ENCODE measurements at regions not wholly inside any gene's neighbourhood (a gene's known extent, or its start where the extent isn't known, plus 50 kb on each side); places are given as distances from the start of the nearest gene placed in this dataset.

DNA sequence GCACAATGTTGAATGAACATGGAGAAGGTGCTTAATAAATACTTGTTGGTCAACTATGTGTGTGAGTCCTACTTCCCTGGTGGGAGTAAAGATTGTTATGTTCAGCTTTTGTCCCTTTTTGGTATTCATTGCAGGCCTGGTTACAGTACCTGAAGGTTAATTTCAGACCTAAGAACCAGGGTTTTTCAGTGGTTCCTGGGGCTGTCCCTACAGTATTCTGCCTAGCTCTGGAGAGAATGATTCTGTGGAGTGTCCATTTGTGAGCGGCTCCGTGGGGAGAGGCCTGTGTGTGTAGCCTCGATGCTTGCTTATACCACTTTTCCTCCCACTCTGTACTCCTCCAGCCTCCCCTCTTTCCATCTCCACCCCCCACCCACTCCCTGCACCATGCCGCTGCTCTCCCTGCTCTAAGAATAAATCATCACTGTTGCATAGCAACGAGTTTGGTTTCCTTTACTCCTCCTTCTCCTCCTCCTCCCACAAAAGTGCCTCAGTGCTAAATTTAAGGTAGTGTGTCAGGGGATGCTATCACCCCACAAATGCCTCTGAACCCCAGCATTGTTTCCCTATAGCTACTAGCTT lies 150.6 kb upstream of the ROPN1 start:
- Histone ChIP-seq H3K4me1 (ENCODE audit: control insufficient read depth, low read length) (no peaks in the 10 kb centered on the region), H3K79me2 (ENCODE audit: control insufficient read depth, low read length) (no peaks in the 10 kb centered on the region), H3K9me3 (ENCODE audit: control insufficient read depth, insufficient read depth, low read length) (no peaks in the 10 kb centered on the region), H4K20me1 (ENCODE audit: control insufficient read depth, insufficient read depth, low read depth, low read length) (no peaks in the 10 kb centered on the region), H3K27me3 (ENCODE audit: control insufficient read depth, low read length) (no peaks in the 10 kb centered on the region), H3K36me3 (ENCODE audit: control insufficient read depth, low read length) (no peaks in the 10 kb centered on the region), H3K4me3 (ENCODE audit: low read length) (no peak overlapping the region), H3K9me2 (replicated peaks; ENCODE audit: control insufficient read depth, low read length) (no peaks in the 10 kb centered on the region), H3K27ac (ENCODE audit: low read depth, low read length) (no peak overlapping the region), H3K4me2 (ENCODE audit: low read length) (no peak overlapping the region), H3F3A (ENCODE audit: control insufficient read depth, insufficient read depth) (no peaks in the 10 kb centered on the region)
- TF ChIP-seq, protein P1, sequence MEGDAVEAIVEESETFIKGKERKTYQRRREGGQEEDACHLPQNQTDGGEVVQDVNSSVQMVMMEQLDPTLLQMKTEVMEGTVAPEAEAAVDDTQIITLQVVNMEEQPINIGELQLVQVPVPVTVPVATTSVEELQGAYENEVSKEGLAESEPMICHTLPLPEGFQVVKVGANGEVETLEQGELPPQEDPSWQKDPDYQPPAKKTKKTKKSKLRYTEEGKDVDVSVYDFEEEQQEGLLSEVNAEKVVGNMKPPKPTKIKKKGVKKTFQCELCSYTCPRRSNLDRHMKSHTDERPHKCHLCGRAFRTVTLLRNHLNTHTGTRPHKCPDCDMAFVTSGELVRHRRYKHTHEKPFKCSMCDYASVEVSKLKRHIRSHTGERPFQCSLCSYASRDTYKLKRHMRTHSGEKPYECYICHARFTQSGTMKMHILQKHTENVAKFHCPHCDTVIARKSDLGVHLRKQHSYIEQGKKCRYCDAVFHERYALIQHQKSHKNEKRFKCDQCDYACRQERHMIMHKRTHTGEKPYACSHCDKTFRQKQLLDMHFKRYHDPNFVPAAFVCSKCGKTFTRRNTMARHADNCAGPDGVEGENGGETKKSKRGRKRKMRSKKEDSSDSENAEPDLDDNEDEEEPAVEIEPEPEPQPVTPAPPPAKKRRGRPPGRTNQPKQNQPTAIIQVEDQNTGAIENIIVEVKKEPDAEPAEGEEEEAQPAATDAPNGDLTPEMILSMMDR (IDR thresholded peaks at IDR 0.05; ENCODE audit: low read depth, low read length, poor library complexity, severe bottlenecking) = no peak
- no peak for TF ChIP-seq EZH2phosphoT487 (IDR thresholded peaks at IDR 0.05; ENCODE audit: borderline replicate concordance, low read length)

- TF ChIP-seq, protein P1 (IDR thresholded peaks at IDR 0.05; ENCODE audit: low read depth, low read length, poor library complexity, severe bottlenecking) = no peak
- no peak for TF ChIP-seq EZH2phosphoT487 (IDR thresholded peaks at IDR 0.05; ENCODE audit: borderline replicate concordance, low read length)
- no peaks in the 10 kb centered on the region for H3K27me3 ChIP-seq (ENCODE audit: control insufficient read depth, low read length)
- H3K4me1 ChIP-seq (ENCODE audit: control insufficient read depth, low read length) = no peaks in the 10 kb centered on the region
- H3K36me3 ChIP-seq (ENCODE audit: control insufficient read depth, low read length) = no peaks in the 10 kb centered on the region
- no peaks in the 10 kb centered on the region for H3K79me2 ChIP-seq (ENCODE audit: control insufficient read depth, low read length)
- H3K27ac ChIP-seq (ENCODE audit: low read depth, low read length) = no peak overlapping the region
- H3K9me2 ChIP-seq (replicated peaks; ENCODE audit: control insufficient read depth, low read length) = no peaks in the 10 kb centered on the region
- H4K20me1 ChIP-seq (ENCODE audit: control insufficient read depth, insufficient read depth, low read depth, low read length) = no peaks in the 10 kb centered on the region
- H3K4me2 ChIP-seq (ENCODE audit: low read length) = no peak overlapping the region
- no peaks in the 10 kb centered on the region for H3K9me3 ChIP-seq (ENCODE audit: control insufficient read depth, insufficient read depth, low read length)
- no peak overlapping the region for H3K4me3 ChIP-seq (ENCODE audit: low read length)
- H3F3A ChIP-seq (ENCODE audit: control insufficient read depth, insufficient read depth) = no peaks in the 10 kb centered on the region
Measured at GRCh38 chr3:124143047-124143446, 151.1 kb upstream of the ROPN1 start.

- Histone ChIP-seq H3K4me1 (ENCODE audit: control insufficient read depth, low read length) (no peaks in the 10 kb centered on the region), H3K79me2 (ENCODE audit: control insufficient read depth, low read length) (no peaks in the 10 kb centered on the region), H3K4me3 (ENCODE audit: low read length) (no peak overlapping the region), H3F3A (ENCODE audit: control insufficient read depth, insufficient read depth) (no peaks in the 10 kb centered on the region), H3K27ac (ENCODE audit: low read depth, low read length) (no peak overlapping the region), H4K20me1 (ENCODE audit: control insufficient read depth, insufficient read depth, low read depth, low read length) (no peaks in the 10 kb centered on the region), H3K9me2 (replicated peaks; ENCODE audit: control insufficient read depth, low read length) (no peaks in the 10 kb centered on the region), H3K9me3 (ENCODE audit: control insufficient read depth, insufficient read depth, low read length) (no peaks in the 10 kb centered on the region), H3K27me3 (ENCODE audit: control insufficient read depth, low read length) (no peaks in the 10 kb centered on the region), H3K36me3 (ENCODE audit: control insufficient read depth, low read length) (no peaks in the 10 kb centered on the region), H3K4me2 (ENCODE audit: low read length) (no peak overlapping the region)
- no peak for TF ChIP-seq EZH2phosphoT487 (IDR thresholded peaks at IDR 0.05; ENCODE audit: borderline replicate concordance, low read length)
- TF ChIP-seq, protein P1 (IDR thresholded peaks at IDR 0.05; ENCODE audit: low read depth, low read length, poor library complexity, severe bottlenecking) = no peak
Measured at GRCh38 chr3:124144035-124144814, 152.3 kb upstream of the ROPN1 start.

Data from DOHH2 (cell line).